ENCODE measurements at regions not wholly inside any gene's neighbourhood (a gene's known extent, or its start where the extent isn't known, plus 50 kb on each side); places are given as distances from the start of the nearest gene placed in this dataset.

- TF ChIP-seq, protein P1, sequence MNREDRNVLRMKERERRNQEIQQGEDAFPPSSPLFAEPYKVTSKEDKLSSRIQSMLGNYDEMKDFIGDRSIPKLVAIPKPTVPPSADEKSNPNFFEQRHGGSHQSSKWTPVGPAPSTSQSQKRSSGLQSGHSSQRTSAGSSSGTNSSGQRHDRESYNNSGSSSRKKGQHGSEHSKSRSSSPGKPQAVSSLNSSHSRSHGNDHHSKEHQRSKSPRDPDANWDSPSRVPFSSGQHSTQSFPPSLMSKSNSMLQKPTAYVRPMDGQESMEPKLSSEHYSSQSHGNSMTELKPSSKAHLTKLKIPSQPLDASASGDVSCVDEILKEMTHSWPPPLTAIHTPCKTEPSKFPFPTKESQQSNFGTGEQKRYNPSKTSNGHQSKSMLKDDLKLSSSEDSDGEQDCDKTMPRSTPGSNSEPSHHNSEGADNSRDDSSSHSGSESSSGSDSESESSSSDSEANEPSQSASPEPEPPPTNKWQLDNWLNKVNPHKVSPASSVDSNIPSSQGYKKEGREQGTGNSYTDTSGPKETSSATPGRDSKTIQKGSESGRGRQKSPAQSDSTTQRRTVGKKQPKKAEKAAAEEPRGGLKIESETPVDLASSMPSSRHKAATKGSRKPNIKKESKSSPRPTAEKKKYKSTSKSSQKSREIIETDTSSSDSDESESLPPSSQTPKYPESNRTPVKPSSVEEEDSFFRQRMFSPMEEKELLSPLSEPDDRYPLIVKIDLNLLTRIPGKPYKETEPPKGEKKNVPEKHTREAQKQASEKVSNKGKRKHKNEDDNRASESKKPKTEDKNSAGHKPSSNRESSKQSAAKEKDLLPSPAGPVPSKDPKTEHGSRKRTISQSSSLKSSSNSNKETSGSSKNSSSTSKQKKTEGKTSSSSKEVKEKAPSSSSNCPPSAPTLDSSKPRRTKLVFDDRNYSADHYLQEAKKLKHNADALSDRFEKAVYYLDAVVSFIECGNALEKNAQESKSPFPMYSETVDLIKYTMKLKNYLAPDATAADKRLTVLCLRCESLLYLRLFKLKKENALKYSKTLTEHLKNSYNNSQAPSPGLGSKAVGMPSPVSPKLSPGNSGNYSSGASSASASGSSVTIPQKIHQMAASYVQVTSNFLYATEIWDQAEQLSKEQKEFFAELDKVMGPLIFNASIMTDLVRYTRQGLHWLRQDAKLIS (CRISPR knock-in tag; IDR thresholded peaks at IDR 0.05; ENCODE audit: borderline replicate concordance): no peak
These were observed 242.2 kb downstream of the BLID start (continued) for GRCh38 chr11:121873766-121874165.

DNA sequence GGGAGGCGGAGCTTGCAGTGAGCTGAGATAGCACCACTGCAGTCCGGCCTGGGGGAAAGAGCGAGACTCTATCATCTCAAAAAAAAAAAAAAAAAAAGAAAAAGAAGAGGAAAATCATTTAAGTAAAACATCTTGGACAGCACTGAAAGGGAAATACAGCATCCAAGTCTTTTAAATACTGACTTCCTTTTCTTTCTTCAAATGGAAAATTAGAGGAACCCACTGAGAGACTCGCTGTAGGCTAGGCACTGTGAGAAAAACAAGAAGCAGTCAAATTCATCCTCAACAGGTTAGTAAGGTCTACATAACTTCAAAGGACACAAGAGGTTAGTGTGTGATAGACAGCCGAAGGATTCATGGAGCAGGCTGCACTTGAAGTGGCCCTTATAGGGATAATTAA, 243.7 kb downstream of the BLID start:
- ChIA-PET CTCF (no interaction called here), POLR2A (no interaction called here)
- Mint-ChIP-seq H3K4me3 (no peak overlapping the region), H3K4me1 (peaks cover 25% of the 10 kb centered on the region), H3K27me3 (ENCODE audit: low read depth) (0 out of 2 replicates have a peak, but pooled peaks cover 2% of the 10 kb centered on the region), H3K9me3 (no peaks in the 10 kb centered on the region), H3K27ac (no peak overlapping the region), H3K36me3 (no peaks in the 10 kb centered on the region)
- DNase-seq (ENCODE audit: low spot score): no peak
- ATAC-seq: no peak
- no peak for TF ChIP-seq ZNF671 (CRISPR knock-in tag; IDR thresholded peaks at IDR 0.05)
- TF ChIP-seq HMGA2 (CRISPR knock-in tag; IDR thresholded peaks at IDR 0.05): no peak
- no peak for TF ChIP-seq MXD4 (CRISPR knock-in tag; IDR thresholded peaks at IDR 0.05; ENCODE audit: borderline replicate concordance)
- TF ChIP-seq, protein P1 (CRISPR knock-in tag; IDR thresholded peaks at IDR 0.05; ENCODE audit: borderline replicate concordance): no peak
- TF ChIP-seq NFYB (CRISPR knock-in tag; conservative IDR thresholded peaks at IDR 0.05; ENCODE audit: low read depth): no peak
- no peak for TF ChIP-seq USF2 (CRISPR knock-in tag; IDR thresholded peaks at IDR 0.05)
- TF ChIP-seq, protein P2, sequence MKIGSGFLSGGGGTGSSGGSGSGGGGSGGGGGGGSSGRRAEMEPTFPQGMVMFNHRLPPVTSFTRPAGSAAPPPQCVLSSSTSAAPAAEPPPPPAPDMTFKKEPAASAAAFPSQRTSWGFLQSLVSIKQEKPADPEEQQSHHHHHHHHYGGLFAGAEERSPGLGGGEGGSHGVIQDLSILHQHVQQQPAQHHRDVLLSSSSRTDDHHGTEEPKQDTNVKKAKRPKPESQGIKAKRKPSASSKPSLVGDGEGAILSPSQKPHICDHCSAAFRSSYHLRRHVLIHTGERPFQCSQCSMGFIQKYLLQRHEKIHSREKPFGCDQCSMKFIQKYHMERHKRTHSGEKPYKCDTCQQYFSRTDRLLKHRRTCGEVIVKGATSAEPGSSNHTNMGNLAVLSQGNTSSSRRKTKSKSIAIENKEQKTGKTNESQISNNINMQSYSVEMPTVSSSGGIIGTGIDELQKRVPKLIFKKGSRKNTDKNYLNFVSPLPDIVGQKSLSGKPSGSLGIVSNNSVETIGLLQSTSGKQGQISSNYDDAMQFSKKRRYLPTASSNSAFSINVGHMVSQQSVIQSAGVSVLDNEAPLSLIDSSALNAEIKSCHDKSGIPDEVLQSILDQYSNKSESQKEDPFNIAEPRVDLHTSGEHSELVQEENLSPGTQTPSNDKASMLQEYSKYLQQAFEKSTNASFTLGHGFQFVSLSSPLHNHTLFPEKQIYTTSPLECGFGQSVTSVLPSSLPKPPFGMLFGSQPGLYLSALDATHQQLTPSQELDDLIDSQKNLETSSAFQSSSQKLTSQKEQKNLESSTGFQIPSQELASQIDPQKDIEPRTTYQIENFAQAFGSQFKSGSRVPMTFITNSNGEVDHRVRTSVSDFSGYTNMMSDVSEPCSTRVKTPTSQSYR (CRISPR knock-in tag; IDR thresholded peaks at IDR 0.05): no peak
- TF ChIP-seq, protein P3, sequence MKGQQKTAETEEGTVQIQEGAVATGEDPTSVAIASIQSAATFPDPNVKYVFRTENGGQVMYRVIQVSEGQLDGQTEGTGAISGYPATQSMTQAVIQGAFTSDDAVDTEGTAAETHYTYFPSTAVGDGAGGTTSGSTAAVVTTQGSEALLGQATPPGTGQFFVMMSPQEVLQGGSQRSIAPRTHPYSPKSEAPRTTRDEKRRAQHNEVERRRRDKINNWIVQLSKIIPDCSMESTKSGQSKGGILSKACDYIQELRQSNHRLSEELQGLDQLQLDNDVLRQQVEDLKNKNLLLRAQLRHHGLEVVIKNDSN (CRISPR knock-in tag; IDR thresholded peaks at IDR 0.05): no peak
- TF ChIP-seq, protein P4, sequence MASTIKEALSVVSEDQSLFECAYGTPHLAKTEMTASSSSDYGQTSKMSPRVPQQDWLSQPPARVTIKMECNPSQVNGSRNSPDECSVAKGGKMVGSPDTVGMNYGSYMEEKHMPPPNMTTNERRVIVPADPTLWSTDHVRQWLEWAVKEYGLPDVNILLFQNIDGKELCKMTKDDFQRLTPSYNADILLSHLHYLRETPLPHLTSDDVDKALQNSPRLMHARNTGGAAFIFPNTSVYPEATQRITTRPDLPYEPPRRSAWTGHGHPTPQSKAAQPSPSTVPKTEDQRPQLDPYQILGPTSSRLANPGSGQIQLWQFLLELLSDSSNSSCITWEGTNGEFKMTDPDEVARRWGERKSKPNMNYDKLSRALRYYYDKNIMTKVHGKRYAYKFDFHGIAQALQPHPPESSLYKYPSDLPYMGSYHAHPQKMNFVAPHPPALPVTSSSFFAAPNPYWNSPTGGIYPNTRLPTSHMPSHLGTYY (CRISPR knock-in tag; IDR thresholded peaks at IDR 0.05): no peak
- TF ChIP-seq GRHL2 (CRISPR knock-in tag; IDR thresholded peaks at IDR 0.05; ENCODE audit: insufficient replicate concordance, severe bottlenecking): no peak
- TF ChIP-seq IRF2 (CRISPR knock-in tag; IDR thresholded peaks at IDR 0.05; ENCODE audit: borderline replicate concordance, low read depth): no peak
- no peak for TF ChIP-seq TCF7 (CRISPR knock-in tag; IDR thresholded peaks at IDR 0.05; ENCODE audit: low read depth)
- no peak for TF ChIP-seq ZNF423 (CRISPR knock-in tag; IDR thresholded peaks at IDR 0.05)
- no peak for TF ChIP-seq ESRRA (CRISPR knock-in tag; IDR thresholded peaks at IDR 0.05; ENCODE audit: borderline replicate concordance)
- no peak for TF ChIP-seq HMGXB4 (CRISPR knock-in tag; IDR thresholded peaks at IDR 0.05)
- TF ChIP-seq ZNF263 (CRISPR knock-in tag; IDR thresholded peaks at IDR 0.05; ENCODE audit: low read depth): no peak
- TF ChIP-seq, protein P5, sequence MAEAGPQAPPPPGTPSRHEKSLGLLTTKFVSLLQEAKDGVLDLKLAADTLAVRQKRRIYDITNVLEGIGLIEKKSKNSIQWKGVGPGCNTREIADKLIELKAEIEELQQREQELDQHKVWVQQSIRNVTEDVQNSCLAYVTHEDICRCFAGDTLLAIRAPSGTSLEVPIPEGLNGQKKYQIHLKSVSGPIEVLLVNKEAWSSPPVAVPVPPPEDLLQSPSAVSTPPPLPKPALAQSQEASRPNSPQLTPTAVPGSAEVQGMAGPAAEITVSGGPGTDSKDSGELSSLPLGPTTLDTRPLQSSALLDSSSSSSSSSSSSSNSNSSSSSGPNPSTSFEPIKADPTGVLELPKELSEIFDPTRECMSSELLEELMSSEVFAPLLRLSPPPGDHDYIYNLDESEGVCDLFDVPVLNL (CRISPR knock-in tag; IDR thresholded peaks at IDR 0.05; ENCODE audit: borderline replicate concordance, low read depth): no peak
